Activated CD4-positive, alpha-beta T cell treated with anti-CD3 and anti-CD28 coated beads for 24 hours (primary cell): ENCODE measurements at regions not wholly inside any gene's neighbourhood (a gene's known extent, or its start where the extent isn't known, plus 50 kb on each side); places are given as distances from the start of the nearest gene placed in this dataset.
A peak's percentile ranks its signal among the peaks of the same experiment; 100 is the strongest.

Experiments used
- DNase-seq, 2 donors: peaks; one replicate each; pipeline ENCODE4 v3.0.0-alpha.2; 2020; ENCODE audit warnings: low read depth in 2 of 2

DNA sequence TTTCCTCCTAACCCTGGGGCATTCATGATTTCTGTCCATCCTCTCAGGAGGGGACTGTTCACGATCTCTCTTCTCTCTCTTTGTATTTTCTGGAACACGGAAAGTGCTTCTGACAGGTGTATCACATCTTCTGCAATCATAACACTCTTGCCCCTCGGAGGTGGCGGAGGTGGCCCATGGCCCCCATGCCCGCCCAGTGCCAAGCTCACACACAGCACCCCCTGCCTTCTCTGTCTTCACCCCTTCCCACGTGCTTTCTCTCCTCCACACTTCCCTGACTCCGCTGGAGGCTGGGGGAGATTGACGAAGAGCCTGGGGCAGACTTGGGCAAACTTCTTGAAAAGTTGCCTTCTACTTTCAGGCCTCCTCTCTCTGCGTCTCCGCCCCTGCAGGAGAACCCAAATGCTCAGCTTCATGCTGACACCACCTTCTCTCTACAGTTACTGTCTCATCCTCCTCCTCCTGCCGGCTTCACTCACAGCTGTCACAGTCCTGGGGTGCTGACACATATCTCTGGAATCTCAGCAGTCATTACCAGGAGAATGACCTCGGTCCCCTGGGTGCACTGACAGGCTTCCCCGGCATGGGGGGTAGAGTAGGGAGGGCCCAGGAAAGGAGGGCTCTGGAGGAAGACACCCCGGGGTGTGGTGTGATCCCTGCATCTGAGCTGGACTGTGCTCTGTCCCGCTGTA lies 127.1 kb downstream of the ENGASE start:
- no peak for DNase-seq

DNA sequence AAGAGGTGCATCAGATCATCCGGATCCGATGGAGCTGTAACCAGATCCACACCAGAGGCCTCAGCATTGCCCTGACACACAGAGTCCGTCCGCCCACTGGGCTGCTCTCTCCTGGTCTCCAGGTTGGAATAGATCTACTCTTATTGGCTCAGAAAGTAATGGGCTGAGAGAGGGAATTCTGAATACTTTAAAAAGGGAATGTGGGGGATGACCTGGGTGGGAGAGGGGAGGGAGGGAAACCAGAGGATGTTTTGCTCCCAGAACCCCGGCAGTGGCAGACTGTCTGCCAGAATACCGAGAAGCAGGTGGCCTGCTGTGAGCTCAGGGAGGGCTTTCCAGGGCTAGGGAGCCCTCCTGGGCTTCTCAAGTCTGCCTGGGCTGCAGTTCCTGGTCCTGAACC lies 126.5 kb downstream of the ENGASE start:
- DNase-seq, result no peak

DNA sequence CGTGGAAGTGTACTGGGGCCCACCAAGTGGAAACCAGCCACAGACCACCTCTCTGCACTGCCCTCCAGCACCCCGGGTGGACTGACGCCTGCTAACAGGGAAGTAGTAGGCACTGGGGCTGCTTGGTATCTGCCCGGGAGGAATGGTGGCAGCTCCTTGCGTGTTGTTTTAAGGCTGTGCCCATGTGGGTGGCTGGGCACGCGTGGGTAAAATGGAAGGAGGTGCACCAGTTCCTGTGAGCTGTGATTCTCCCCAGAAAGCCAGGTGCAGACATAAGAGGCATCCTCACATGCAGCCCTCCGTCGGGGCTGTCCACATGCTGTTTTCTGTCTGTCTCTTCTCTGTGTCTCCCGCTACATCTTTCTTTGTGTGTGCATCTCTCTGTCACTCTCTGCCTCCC lies 122.3 kb downstream of the ENGASE start:
- DNase-seq, result no peak

DNA sequence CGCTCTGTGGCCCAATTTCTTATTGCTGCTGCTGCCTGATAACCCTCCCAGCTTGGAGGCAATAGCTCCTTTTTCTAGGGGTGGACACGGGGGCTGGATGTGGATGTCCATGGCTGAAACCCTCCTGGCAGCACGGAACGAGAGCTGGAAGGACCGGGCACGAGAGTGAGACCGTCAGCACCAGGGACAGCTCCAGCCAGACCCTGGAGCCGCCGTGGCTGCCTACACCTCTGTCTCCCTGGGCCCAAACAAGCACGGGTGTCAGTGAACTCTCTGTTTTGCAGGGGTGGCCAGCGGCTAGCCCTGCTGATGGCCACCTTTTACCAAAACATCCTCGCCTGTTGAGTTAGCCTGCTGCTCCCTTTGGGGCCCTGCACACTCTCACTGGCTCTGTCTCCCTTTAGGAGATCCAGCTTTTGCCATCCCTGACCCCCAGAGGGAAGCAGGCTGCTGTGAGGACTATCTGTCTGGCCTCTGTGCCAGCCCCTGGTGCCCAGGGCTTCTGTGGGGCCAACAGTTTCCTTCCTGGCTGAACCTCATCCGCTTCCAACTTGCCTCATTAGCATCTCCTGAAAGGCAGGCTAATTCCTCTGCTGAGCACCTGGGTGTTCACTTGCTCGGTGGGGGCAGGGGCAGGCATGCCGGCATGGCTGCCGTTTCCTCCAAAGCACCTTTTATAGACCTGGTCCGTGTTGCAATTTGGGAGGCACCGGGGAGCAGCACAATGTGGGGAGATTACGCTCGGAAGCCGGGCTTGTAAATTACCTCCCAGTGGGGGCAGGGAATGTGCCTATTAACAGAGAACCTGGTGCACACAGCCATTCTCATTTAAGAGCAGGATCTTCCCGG lies 118.1 kb downstream of the ENGASE start:
- peak in 1 of 2 donors; percentile 4 for DNase-seq

DNA sequence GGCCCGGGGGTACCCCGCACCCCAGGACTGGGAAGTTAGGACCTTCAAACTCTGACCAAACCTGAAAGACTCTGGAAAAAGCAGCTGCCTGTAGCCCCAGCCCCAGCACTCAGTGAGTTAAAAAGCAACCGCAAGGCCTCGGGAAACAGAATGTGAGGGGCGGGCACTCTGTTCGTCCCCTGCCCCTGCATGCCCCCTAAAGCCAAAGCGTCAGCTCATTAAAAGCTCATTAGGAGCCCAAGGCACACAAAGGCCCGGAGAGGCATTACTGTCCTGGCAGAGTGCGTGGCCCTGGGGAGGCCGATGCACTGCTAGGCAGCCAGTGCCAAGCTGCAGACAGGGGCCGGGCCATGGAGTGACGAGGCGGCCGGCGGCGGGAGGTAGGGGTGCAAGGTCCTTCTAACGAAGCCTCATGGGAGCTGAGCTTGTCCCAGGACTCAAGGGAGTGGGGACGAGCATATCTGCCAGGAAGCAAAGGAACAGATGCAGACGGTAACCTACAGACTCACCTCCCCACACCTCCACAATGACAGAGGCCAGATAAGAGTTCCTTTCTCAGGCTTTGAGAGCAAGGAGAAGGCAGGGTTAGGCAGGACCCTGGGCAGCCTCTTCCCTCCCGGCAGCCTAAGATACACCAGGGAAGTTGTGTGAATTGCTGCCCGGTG lies 116.8 kb downstream of the ENGASE start:
- no peak for DNase-seq

DNA sequence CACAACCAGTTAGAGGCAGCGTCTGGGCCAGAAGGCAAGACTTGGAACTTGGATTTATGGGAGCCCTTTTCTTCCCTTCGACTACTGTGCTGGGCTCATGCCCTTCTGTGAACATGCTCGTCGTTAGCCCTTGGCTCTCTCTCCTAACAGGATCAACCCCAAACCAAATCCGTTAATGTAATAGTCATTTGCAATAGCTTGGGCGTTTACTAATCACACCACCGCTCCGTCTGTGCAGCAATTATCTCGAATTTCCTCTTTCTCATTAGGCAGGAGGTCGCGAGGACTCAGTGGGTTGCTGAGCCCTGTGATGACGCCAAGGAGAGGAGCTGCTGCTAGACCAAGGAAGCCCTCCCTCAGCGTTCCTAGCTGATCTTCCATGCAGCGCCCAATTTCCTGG lies 114.7 kb downstream of the ENGASE start:
- DNase-seq, result no peak

DNA sequence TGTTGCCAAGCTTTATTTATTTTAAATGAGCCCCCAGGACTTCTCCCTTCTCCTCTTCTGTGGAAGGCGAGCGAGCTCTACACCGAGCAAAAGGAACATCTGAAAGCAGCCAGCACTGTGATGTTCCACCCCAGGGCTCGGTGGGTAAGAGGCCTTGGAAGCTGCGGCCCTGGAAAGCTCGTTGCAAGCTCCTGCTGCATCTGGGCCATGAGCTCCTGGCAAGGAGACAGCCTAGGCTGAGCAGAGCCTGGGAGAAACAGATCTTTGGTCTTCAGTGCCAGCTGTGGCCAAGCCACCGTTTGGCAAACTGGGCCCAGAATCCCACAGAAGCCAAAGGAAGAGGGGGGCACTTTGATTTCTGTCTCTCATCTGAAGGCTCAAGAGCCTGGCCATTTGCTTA lies 114.1 kb downstream of the ENGASE start:
- DNase-seq, result no peak

DNA sequence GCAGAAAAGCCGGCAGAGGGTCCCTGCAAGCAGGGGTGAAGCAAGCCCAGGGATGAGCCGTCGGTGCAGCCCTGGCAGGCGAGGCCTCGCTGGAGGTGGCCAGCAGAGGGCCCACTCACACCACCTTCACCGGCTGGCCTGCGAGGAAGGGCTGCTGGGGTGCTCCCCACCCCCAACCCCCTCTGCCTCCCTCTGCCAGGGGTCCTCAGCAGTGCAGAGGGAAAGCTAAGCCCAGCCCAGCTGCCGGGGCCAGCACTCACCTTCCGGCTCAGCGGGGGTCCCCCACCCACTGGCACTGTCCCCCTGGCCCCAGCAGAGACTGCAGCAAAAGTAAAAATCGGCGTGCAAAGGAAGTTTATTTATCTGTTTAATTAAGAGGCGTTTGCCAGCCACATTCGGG lies 113.4 kb downstream of the ENGASE start:
- DNase-seq, result no peak

DNA sequence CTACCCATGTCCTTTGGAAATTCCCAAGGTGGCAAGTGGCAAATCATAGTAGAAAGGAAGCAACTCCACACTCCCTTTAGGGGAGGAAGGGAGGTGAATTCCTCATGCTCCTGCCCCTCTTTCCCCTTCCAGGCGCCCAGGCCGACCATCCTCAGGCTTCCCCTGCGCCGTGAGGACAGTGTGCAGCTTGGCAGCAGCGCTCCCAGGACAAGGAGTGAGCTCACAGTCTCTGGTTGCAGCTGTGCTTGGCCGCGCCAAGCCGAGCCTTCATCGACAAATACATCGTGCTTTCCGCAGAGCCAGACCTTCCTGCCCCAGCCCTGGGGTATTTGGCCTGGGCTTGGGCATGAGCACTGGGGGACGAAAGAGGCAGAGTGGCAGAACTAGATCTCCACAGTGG lies 112.6 kb downstream of the ENGASE start:
- DNase-seq, result no peak

DNA sequence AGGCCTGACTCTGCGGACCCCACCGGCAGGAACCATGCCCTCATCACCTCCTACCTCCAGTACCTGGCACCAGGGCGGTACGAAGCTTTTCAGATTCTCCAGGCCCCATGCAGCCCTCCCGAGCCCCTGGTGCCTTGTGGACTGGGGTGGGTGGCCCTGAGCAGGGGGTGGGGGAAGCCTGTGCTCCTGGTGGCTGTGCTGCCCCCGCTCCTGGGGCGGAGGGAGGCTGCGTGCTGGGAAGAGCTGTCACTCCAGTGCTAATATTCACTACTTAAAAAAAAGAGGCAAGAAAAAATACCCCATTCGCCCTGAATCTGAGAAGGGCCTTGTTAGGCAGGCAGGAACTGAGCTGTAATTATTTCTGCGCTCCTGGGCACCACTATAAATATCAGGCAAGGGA lies 111.8 kb downstream of the ENGASE start:
- no peak for DNase-seq

DNA sequence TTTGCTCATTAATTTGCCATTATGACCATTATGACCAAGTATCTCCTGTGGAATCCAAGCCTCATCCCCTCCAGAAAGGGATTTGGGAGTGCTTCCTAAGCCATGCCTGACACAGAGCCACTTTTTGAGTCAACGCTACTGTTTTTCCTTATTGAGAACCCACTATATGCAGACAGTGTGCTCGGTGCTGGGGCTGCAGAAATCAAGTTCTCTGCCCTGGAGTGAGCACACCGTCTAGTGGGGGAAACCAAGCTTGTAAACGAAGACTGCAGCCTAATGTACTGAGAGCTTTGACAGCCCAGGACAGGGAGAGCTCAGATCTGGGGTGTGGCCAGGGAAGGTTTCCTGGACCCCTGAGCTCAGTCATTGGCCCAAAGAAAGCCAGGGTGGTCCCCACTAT lies 111.0 kb downstream of the ENGASE start:
- DNase-seq, result no peak

DNA sequence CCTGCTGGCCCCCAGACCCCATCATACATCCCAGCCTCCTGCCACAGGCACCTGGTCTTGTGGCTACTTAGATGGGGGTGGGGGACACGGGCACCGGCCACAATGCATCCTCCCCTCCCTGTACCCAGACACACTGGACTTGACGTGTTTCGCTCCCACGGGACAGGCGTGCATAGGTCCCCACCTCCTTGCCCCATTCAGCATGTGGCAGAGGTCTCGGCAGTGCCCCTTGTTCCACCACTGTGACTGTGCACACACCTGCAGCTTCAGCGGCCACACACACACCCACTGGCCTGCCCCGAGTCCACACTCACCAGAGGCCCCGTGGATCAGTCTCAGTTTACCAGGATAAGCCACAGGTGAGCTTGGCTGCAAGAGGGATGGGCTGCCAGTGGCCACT lies 109.6 kb downstream of the ENGASE start:
- DNase-seq, result no peak

DNA sequence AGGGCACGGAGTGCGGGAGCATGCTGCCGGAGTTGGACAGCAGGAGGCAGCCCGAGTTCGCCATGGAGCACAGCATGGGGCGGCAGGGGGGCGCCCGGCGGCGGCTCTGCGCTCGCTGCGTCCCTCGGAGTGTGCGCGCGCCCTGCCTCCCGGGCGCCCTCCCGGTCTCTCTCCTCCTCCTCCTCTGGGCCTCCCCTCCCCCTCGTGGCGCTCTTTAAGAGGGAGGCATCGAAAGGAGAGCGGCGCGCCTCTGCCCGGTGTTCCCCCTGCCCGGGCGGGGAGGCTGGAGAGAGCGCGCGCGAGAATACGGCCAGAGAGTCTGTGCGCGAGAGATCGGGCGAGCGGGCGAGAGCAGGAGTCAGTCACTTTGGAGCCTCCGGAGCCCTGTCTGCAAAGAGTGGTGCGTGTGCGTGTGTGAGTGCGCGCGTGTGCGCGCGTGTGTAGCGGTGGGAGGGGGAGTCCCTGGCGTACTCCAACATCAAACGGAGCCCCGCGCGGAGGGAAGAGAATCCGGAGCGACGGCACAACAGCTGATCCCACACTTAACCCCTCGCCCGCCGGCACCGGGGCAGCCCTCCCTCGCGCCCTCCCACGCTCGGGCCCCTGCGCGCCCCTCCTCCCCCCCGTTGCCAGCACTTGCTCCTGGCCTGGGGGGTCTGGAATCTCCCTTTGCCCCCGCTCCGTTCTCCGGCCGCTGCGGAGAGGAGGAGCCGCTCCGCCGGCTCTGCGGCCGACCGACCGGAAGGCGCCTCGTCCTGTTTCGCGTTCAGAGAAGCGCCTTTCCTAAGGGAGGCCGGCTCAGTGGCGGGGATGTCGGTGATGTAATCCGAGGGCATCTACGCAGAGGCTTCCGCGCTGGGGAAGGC lies 108.9 kb downstream of the ENGASE start:
- no peak for DNase-seq

DNA sequence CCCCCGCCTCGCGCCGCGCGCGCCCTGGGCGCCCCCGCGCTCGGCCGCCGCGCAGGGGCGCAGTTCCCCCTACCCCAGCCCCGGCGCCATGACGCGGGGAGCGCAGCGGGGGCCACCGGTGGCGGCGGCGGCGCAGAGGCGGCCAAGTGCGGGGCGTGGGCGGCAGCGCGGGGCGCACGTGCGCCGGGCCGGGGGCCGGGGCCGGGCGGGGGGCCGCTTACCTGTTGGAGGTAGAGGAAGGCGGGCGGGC lies 108.3 kb downstream of the ENGASE start:
- DNase-seq, result no peak

DNA sequence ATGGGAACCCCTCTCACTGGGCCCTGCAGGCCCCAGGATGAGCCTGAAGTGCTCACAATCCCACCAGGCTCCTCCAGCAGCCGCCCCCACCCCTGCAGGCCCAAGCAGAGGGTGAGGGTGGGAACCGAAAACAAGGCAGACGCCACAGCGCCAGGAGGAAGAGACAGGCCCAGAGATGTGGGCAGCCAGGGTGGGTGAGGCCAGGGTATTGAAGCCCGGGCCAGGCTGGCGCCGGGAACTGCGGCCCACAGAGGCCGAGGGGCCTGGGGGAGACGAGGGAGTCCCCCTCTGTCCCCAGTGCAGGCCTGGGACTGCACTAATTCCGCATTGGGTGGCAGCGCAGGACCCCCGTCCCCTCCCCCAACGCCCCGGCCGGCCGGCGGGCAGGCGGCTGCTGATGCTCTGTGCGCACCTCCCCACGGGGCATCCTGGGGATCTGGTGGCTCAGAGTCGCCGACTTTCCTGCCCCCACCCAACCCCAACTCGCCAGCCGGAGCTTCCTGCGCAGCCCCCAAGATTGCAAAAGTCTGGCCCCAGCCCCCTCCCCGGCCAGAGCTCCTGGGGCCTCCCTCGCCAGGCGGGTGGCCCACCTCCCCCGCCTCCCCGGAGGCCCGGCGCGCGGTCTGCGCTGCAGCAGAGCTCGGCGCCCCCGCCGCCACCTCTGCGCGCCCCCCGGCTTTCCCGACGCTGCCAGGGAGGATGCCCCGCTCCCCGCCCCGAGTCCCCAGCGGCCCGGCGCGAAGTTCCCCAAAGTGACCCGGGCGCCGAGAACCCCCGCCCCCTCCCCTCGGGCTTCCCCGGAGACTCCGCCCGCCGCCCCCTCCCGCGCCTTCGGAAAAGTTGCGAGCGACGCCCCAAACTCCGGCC lies 107.8 kb downstream of the ENGASE start:
- DNase-seq, result no peak

DNA sequence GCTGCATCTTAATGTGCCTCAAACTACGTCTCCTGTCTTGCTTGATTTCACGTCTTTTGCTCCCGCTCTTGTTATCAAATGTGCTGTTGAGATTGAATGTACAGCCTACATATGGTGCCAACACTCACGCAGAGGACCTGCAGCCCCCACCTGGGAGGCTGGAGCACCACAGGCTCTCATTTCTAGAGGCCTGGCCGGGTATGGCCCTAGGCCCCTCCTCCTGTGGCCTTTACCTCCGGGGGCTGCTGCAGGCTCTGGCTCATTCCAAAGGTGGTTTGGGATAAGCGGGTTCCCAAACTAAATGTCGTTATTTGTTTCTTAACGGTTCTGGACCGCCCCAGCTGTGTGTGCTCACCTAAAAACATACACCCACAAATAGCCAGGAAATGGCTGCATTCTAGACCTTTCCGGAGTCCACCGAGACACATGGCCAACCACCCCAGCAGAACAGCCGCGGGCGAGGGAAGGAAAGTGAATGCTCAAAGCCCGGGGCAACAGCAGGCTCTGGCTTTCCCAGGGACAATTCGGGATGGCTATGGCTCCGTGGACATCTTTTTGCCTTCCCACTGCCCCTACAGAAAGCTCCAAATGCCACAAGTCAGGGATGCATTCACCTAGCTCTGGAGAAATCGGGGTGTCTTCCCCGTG lies 105.9 kb downstream of the ENGASE start:
- no peak for DNase-seq

DNA sequence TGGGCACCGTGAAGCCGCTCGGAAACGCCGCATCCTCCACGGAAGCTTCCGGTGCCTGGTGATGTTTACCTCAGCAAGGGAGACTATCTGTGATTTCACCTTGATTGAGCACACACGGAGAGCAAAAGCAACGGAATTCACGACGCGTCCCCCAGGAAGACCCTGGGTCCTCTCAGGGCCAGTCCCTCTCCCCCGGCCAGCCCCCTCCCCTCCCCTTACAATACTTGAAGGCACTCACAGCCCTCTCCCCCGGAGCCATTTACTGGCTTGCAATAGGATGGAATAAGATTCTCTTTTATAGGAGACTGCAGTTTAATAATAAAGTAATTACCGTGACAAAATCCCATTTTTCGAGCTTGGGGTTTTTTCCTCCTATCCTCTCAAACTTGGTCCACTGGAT lies 104.7 kb downstream of the ENGASE start:
- DNase-seq, result no peak

DNA sequence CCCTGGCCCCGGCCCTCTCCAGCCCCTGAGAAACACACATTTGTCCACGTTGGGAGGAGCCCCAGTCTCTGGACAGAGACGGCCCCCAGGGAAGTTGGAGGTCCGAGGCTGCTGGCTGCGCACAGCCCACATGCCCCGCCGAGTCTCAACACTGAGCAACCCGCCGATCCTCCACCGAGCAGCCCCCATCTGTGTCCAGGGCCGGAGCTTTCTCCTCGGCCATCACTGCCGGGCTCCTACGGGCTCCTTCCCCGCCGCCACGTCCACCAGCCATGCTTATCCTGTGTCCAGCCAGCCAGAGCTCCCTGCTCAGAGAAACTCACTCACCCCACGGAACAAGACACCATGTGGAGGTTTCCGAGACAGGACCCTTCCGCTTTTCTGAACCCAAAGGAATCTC lies 103.3 kb downstream of the ENGASE start:
- no peak for DNase-seq

DNA sequence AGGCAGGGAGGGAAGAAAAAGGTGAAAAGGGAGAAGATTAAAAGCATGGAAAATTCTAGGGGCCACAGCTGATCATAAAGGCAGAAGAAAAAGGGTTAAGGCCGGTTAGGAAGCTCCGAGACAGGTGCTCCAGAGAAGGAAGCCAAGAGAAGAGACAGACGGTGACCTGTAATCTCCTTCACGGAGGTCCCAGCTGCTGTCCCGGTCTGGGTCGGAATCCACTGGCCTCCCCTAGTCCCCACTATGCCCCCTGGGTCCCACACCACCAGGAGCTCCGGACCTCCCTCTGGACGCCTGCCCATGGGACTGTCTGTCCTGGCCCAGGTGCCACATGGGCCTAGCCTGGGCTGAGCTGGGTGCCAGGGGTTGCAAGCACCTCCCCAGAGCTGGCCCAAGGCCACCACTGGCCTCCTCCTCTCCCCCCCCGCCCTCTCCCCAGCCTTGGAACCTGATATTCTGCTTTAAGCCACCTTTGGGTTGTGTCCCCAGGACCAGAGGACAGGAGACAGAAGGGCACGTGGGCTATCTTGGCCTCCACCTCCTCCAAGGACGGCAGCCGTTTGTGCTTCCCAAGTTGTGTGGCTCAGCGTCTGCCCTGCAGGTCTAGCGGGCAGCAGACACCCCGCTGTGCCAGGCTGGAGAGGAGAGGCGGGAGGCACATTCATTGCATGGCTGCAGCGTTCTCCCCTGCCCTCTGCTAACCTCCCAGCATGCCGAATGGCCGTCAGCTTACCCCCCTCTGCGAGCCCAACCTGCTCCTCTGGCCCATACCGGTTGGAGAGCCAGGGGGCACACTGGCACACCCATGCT lies 102.4 kb downstream of the ENGASE start:
- DNase-seq, result no peak
